ENCODE measurements at regions not wholly inside any gene's neighbourhood (a gene's known extent, or its start where the extent isn't known, plus 50 kb on each side); places are given as distances from the start of the nearest gene placed in this dataset.

DNA sequence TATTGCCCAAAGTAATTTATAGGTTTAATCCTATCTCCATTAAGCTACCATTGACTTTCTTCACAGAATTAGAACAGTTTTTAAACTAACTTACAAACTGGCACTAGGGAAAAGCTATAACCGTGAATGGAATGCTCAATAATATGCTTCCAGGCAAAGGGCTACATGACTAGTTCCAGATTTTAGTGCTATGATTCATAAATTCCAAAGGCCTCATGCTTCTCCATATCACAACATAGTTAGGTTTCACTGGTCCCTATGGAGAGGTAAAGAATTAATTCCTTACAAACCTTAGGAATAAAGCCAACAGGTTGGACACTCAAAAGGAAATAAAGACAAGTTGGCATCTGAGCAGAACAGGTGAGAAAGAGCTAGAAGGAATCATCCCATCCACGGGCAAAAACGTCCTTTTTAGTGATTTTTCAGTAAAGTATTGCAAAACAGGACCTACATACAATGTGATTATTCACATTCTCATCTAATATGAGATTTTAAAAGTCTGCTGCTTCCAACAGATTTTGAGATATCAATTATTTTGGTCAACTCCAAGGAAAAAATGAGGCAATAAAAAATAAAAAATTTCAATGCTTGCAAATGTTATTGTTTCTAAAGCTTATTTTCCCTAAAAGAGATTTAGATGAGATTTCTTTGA, 97.0 kb upstream of the TARS1 start:
- Histone ChIP-seq H3K27ac (ENCODE audit: low read depth in 1 of 2, low read length in 2 of 2) (no peak overlapping the region), H3K4me1 (ENCODE audit: control insufficient read depth in 4 of 4, insufficient read depth in 4 of 4, low read length in 3 of 4) (no peaks in the 10 kb centered on the region), H3K27me3 (ENCODE audit: control insufficient read depth in 4 of 4, insufficient read depth in 4 of 4, low read length in 3 of 4) (no peaks in the 10 kb centered on the region), H3K36me3 (ENCODE audit: control insufficient read depth in 4 of 4, insufficient read depth in 3 of 4, low read depth in 1 of 4, low read length in 3 of 4) (no peaks in the 10 kb centered on the region), H3K9me3 (ENCODE audit: control insufficient read depth in 4 of 4, low read length in 3 of 4) (no peaks in the 10 kb centered on the region), H3K4me3 (ENCODE audit: low read depth in 1 of 3, low read length in 3 of 3) (no peak overlapping the region), H3K9ac (ENCODE audit: low read depth in 1 of 2, low read length in 2 of 2) (no peak overlapping the region)
- 65% methylated on average over 3 of the region's 3 CpGs for WGBS
- DNase-seq (ENCODE audit: low spot score): no peak
- TF ChIP-seq RAD21 (IDR thresholded peaks at IDR 0.05) (no peak), FOXA1 (IDR thresholded peaks at IDR 0.05) (no peak), HNF4A (conservative IDR thresholded peaks at IDR 0.05) (no peak), NR2F2 (IDR thresholded peaks at IDR 0.05) (no peak), SP1 (IDR thresholded peaks at IDR 0.05) (no peak), YY1 (IDR thresholded peaks at IDR 0.05) (no peak)
- TF ChIP-seq, protein P1, sequence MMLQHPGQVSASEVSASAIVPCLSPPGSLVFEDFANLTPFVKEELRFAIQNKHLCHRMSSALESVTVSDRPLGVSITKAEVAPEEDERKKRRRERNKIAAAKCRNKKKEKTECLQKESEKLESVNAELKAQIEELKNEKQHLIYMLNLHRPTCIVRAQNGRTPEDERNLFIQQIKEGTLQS (IDR thresholded peaks at IDR 0.05): no peak

DNA sequence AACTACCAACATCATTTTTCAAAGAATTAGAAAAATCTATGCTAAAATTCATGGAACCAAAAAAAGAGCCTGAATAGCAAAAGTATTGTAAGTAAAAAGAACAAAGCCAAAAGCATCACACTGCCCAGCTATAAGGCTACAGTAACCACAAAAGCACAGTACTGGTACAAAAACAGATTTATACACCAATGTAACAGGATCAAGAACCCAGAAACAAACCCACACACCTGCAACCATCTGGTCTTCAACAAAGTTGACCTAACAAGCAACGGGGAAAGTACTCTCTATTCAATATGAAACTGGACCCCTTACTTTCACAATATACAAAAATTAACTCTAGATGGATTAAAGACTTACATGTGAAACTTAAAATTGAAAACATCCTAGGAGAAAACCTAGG, 94.2 kb upstream of the TARS1 start:
- Histone ChIP-seq H3K27ac (ENCODE audit: low read depth in 1 of 2, low read length in 2 of 2) (no peak overlapping the region), H3K36me3 (ENCODE audit: control insufficient read depth in 4 of 4, insufficient read depth in 3 of 4, low read depth in 1 of 4, low read length in 3 of 4) (no peaks in the 10 kb centered on the region), H3K4me3 (ENCODE audit: low read depth in 1 of 3, low read length in 3 of 3) (no peak overlapping the region), H3K4me1 (ENCODE audit: control insufficient read depth in 4 of 4, insufficient read depth in 4 of 4, low read length in 3 of 4) (no peaks in the 10 kb centered on the region), H3K9ac (ENCODE audit: low read depth in 1 of 2, low read length in 2 of 2) (no peak overlapping the region), H3K27me3 (ENCODE audit: control insufficient read depth in 4 of 4, insufficient read depth in 4 of 4, low read length in 3 of 4) (no peaks in the 10 kb centered on the region), H3K9me3 (ENCODE audit: control insufficient read depth in 4 of 4, low read length in 3 of 4) (no peaks in the 10 kb centered on the region)
- TF ChIP-seq EGR1 (IDR thresholded peaks at IDR 0.05; ENCODE audit: low read depth in 2 of 2): no peak
- TF ChIP-seq YY1 (IDR thresholded peaks at IDR 0.05): no peak
- TF ChIP-seq GABPA (IDR thresholded peaks at IDR 0.05 in 1 of 2, conservative IDR thresholded peaks at IDR 0.05 in 1 of 2): no peak
- TF ChIP-seq, protein P1 (IDR thresholded peaks at IDR 0.05): no peak
- TF ChIP-seq, protein P2, sequence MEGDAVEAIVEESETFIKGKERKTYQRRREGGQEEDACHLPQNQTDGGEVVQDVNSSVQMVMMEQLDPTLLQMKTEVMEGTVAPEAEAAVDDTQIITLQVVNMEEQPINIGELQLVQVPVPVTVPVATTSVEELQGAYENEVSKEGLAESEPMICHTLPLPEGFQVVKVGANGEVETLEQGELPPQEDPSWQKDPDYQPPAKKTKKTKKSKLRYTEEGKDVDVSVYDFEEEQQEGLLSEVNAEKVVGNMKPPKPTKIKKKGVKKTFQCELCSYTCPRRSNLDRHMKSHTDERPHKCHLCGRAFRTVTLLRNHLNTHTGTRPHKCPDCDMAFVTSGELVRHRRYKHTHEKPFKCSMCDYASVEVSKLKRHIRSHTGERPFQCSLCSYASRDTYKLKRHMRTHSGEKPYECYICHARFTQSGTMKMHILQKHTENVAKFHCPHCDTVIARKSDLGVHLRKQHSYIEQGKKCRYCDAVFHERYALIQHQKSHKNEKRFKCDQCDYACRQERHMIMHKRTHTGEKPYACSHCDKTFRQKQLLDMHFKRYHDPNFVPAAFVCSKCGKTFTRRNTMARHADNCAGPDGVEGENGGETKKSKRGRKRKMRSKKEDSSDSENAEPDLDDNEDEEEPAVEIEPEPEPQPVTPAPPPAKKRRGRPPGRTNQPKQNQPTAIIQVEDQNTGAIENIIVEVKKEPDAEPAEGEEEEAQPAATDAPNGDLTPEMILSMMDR (IDR thresholded peaks at IDR 0.05; ENCODE audit: low read depth, low read length, missing input control): no peak
- no peak for TF ChIP-seq RAD21 (IDR thresholded peaks at IDR 0.05)
- TF ChIP-seq FOXA2 (IDR thresholded peaks at IDR 0.05): no peak
- no peak for TF ChIP-seq FOXA1 (IDR thresholded peaks at IDR 0.05)
- no peak for TF ChIP-seq JUND (IDR thresholded peaks at IDR 0.05)
- TF ChIP-seq, protein P3, sequence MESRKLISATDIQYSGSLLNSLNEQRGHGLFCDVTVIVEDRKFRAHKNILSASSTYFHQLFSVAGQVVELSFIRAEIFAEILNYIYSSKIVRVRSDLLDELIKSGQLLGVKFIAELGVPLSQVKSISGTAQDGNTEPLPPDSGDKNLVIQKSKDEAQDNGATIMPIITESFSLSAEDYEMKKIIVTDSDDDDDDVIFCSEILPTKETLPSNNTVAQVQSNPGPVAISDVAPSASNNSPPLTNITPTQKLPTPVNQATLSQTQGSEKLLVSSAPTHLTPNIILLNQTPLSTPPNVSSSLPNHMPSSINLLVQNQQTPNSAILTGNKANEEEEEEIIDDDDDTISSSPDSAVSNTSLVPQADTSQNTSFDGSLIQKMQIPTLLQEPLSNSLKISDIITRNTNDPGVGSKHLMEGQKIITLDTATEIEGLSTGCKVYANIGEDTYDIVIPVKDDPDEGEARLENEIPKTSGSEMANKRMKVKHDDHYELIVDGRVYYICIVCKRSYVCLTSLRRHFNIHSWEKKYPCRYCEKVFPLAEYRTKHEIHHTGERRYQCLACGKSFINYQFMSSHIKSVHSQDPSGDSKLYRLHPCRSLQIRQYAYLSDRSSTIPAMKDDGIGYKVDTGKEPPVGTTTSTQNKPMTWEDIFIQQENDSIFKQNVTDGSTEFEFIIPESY (IDR thresholded peaks at IDR 0.05): no peak
- TF ChIP-seq, protein P4, sequence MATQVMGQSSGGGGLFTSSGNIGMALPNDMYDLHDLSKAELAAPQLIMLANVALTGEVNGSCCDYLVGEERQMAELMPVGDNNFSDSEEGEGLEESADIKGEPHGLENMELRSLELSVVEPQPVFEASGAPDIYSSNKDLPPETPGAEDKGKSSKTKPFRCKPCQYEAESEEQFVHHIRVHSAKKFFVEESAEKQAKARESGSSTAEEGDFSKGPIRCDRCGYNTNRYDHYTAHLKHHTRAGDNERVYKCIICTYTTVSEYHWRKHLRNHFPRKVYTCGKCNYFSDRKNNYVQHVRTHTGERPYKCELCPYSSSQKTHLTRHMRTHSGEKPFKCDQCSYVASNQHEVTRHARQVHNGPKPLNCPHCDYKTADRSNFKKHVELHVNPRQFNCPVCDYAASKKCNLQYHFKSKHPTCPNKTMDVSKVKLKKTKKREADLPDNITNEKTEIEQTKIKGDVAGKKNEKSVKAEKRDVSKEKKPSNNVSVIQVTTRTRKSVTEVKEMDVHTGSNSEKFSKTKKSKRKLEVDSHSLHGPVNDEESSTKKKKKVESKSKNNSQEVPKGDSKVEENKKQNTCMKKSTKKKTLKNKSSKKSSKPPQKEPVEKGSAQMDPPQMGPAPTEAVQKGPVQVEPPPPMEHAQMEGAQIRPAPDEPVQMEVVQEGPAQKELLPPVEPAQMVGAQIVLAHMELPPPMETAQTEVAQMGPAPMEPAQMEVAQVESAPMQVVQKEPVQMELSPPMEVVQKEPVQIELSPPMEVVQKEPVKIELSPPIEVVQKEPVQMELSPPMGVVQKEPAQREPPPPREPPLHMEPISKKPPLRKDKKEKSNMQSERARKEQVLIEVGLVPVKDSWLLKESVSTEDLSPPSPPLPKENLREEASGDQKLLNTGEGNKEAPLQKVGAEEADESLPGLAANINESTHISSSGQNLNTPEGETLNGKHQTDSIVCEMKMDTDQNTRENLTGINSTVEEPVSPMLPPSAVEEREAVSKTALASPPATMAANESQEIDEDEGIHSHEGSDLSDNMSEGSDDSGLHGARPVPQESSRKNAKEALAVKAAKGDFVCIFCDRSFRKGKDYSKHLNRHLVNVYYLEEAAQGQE (IDR thresholded peaks at IDR 0.05): no peak
- TF ChIP-seq RXRA (IDR thresholded peaks at IDR 0.05): no peak
- TF ChIP-seq HNF4A (conservative IDR thresholded peaks at IDR 0.05): no peak
- TF ChIP-seq HNF4G (IDR thresholded peaks at IDR 0.05): no peak
- no peak for TF ChIP-seq TAF1 (conservative IDR thresholded peaks at IDR 0.05)
- no peak for TF ChIP-seq SP1 (IDR thresholded peaks at IDR 0.05)
- no peak for TF ChIP-seq NR2F2 (IDR thresholded peaks at IDR 0.05)
- DNase-seq (ENCODE audit: low spot score): no peak
- whole genome bisulfite sequencing: 90% methylated on average over 1 of the region's 1 CpG
